ENCODE measurements at regions not wholly inside any gene's neighbourhood (a gene's known extent, or its start where the extent isn't known, plus 50 kb on each side); places are given as distances from the start of the nearest gene placed in this dataset.

DNA sequence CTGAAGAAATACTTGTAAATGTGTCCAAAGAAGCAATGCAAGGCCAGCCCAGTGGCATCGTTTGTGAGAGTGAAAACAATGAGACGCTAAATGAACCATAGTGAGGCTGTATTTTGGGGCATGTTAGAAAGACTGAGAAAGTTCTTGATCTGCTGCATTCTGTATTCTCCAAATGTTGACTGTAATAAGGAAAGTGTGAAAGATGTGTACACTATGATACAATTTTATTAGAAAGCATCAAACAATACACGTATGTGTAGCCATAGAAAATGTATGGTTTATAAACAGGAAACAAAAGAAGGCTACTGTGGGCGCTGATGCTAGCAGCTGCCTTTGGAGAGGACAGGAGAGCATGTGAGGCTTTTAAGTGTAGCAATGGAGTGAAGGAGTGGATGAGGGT is 233.5 kb upstream of the E2F8 start:
- ATAC-seq (no peak), DNase-seq (no peak)
- no peak overlapping the region for H3K27ac Mint-ChIP-seq
- H3K4me1 Mint-ChIP-seq: no peaks in the 10 kb centered on the region
- H3K36me3 Mint-ChIP-seq (ENCODE audit: low read depth): no peaks in the 10 kb centered on the region
- peaks cover 48% of the 10 kb centered on the region for H3K27me3 Mint-ChIP-seq
- no peak overlapping the region for H3K4me3 Mint-ChIP-seq
- H3K9me3 ChIP-seq (ENCODE audit: control insufficient read depth, low read length, poor library complexity, severe bottlenecking): no peaks in the 10 kb centered on the region

DNA sequence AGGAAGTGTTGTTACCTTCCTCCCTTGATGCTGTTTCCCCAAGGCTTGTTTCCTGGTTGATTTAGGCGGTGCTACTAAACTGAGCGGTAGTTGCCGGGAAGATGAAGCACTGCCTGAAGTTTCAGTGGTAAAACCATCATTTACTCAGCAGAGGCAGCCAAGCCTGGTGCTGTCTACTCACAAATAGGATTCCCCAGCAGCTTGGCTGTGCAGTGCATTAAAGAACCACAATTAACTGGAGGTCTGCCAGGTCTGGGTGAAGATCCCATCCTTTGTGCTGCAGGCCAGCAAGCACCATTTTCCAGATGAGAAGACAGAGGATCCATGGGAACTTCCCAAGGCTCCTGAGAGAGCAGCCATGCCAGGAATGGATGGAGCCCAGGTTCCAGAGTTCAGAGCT is 231.9 kb upstream of the E2F8 start:
- no peaks in the 10 kb centered on the region for H3K4me1 Mint-ChIP-seq
- H3K27ac Mint-ChIP-seq: no peak overlapping the region
- H3K27me3 Mint-ChIP-seq: peaks cover 47% of the 10 kb centered on the region
- no peaks in the 10 kb centered on the region for H3K9me3 ChIP-seq (ENCODE audit: control insufficient read depth, low read length, poor library complexity, severe bottlenecking)
- no peaks in the 10 kb centered on the region for H3K36me3 Mint-ChIP-seq (ENCODE audit: low read depth)
- ATAC-seq (no peak), DNase-seq (no peak)
- no peak overlapping the region for H3K4me3 Mint-ChIP-seq

DNA sequence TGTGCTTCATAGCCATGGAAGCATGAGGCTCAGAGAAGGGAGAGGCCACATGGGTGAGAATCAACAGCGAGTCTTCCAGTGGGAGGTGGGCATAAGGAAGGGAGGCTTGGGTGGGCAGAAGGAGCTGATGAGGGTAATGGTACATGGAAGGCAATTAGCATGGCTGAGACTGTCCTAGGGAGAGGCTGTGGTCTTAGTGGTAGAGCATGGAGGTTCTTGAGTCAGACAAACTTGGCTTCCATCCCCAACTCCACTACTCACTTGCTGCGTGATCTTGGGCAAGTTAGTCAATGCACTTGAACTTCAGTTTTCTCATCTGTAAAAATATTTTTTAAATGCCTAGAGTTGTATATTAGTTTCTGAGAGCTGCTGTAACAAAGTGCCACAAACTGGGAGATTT is 227.2 kb upstream of the E2F8 start:
- no peaks in the 10 kb centered on the region for H3K36me3 Mint-ChIP-seq (ENCODE audit: low read depth)
- H3K9me3 ChIP-seq (ENCODE audit: control insufficient read depth, low read length, poor library complexity, severe bottlenecking): no peaks in the 10 kb centered on the region
- H3K4me1 Mint-ChIP-seq: no peaks in the 10 kb centered on the region
- no peak for ATAC-seq
- H3K27ac Mint-ChIP-seq: no peak overlapping the region
- H3K4me3 Mint-ChIP-seq: no peak overlapping the region
- no peak for DNase-seq
- H3K27me3 Mint-ChIP-seq: peaks cover 44% of the 10 kb centered on the region

DNA sequence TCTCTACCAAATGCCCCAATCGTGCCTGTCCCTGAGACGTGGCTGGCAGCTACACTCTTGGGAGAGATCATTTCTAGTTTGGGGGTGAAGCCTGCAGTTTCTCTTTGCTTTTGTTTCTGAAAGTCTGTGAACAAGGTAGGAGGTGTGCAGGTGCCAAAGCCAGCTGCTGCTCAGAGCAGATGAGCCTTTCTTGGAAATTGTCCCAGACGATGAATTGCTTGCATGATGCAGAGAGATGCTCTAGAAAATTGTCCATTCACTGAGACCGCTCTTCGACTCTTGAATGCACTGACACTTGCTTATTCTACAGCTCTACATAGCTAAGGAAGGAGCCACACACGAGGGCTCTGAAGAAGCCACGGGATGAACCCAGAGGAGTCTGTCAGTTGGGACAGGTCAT is 225.6 kb upstream of the E2F8 start:
- no peaks in the 10 kb centered on the region for H3K4me1 Mint-ChIP-seq
- H3K9me3 ChIP-seq (ENCODE audit: control insufficient read depth, low read length, poor library complexity, severe bottlenecking): no peaks in the 10 kb centered on the region
- H3K36me3 Mint-ChIP-seq (ENCODE audit: low read depth): no peaks in the 10 kb centered on the region
- no peak for DNase-seq
- ATAC-seq: no peak
- H3K4me3 Mint-ChIP-seq: no peak overlapping the region
- H3K27me3 Mint-ChIP-seq: peaks cover 55% of the 10 kb centered on the region
- no peak overlapping the region for H3K27ac Mint-ChIP-seq

DNA sequence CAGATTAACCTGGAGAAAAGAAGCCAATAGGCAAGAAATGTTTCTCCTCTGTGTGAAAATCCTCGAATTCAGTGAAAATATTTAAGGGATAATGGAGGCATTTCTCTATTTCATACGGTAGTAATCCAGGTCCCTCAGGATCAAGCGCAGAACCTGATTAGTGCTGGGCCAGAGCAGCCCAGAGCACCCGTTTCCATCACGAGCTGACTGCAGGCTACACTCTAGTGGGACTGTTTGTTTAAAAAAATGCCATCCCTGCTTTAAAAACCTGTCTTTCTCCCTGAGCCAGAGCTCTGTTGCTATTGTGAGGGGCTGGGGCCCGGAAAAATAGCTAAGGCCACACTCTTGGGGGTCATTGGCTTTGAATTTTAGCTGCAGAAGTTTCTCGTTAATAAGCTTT is 223.2 kb upstream of the E2F8 start:
- H3K27me3 Mint-ChIP-seq: peaks cover 50% of the 10 kb centered on the region
- no peaks in the 10 kb centered on the region for H3K36me3 Mint-ChIP-seq (ENCODE audit: low read depth)
- H3K27ac Mint-ChIP-seq: no peak overlapping the region
- H3K4me3 Mint-ChIP-seq: no peak overlapping the region
- ATAC-seq (no peak), DNase-seq (no peak)
- H3K9me3 ChIP-seq (ENCODE audit: control insufficient read depth, low read length, poor library complexity, severe bottlenecking): no peaks in the 10 kb centered on the region
- no peaks in the 10 kb centered on the region for H3K4me1 Mint-ChIP-seq

DNA sequence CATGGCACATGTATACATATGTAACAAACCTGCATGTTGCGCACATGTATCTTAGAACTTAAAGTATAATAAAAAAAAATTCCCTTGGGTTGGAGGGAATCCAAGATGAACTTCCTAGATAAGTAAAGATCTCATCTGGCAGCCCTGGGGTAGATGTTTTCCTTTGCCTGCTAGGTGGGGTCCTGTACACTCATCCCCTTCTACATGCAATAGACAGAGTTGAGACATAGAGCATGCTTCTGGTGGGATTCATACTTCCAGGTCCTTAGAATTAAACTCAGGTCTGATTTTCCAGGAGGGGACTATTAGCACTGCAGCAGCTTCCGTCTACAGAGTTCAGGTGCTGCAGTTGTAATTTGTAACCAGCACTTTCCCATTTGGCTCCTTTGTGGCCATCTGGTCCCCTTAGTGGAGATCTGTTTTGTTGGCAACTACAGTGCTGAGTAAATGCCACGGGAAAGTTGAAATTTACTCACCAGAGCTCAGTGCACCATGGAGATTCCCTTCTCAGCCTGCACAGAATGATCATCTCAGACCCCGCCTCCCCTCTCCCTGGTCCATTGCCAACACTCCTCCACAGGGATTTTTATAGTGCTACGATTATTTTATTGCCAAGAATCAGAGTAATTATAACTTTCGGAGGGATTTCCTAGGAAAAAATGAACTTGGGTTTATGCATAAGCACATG is 220.1 kb upstream of the E2F8 start:
- H3K9me3 ChIP-seq (ENCODE audit: control insufficient read depth, low read length, poor library complexity, severe bottlenecking): no peaks in the 10 kb centered on the region
- Mint-ChIP-seq H3K27ac (no peak overlapping the region), H3K36me3 (ENCODE audit: low read depth) (peaks cover 2% of the 10 kb centered on the region), H3K4me1 (no peaks in the 10 kb centered on the region), H3K27me3 (peaks cover 37% of the 10 kb centered on the region), H3K4me3 (no peak overlapping the region)
- ATAC-seq (no peak), DNase-seq (no peak)

DNA sequence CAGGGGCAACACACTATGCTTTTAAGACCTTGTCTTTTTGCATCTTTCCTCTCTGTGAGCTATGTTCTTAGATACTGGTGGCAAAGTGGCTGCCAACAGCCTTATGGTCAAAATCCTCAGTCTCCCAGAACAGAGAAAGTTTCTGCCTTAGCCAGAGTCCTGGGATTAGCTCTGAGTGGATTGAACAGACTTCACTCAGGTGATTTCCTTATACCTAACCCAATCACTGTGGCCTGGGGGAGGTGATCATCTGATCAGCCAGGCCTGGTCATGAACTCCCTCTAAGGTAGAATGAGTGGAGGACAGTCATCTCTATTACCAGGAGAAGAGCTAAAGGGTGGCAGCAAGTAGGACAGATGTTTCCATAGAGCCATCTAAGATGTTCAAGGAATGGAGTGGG is 218.5 kb upstream of the E2F8 start:
- Mint-ChIP-seq H3K36me3 (ENCODE audit: low read depth) (peaks cover 2% of the 10 kb centered on the region), H3K4me1 (no peaks in the 10 kb centered on the region), H3K27me3 (peaks cover 39% of the 10 kb centered on the region), H3K4me3 (no peak overlapping the region), H3K27ac (no peak overlapping the region)
- DNase-seq (no peak), ATAC-seq (no peak)
- no peaks in the 10 kb centered on the region for H3K9me3 ChIP-seq (ENCODE audit: control insufficient read depth, low read length, poor library complexity, severe bottlenecking)

DNA sequence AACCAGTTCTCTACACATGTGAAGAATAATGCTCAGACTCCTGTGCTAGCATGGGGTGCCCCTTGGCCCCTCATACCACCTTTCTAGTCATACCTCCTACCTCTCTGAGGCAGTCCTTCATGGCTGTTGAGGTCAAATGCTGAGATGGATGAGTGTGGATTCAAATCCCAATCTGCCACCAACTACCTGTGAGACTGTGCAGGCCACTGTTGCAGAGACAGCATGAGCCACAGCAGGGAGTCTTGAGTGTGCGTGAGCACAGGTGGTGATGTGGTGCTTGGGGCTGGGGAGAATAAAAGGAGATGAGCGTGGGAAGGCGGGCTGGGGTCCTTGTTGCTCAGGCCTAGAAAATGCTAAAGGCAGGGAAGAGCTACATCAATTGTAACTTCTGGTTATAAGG is 218.0 kb upstream of the E2F8 start:
- Mint-ChIP-seq H3K27ac (no peak overlapping the region), H3K4me1 (no peaks in the 10 kb centered on the region)
- no peak for ATAC-seq

DNA sequence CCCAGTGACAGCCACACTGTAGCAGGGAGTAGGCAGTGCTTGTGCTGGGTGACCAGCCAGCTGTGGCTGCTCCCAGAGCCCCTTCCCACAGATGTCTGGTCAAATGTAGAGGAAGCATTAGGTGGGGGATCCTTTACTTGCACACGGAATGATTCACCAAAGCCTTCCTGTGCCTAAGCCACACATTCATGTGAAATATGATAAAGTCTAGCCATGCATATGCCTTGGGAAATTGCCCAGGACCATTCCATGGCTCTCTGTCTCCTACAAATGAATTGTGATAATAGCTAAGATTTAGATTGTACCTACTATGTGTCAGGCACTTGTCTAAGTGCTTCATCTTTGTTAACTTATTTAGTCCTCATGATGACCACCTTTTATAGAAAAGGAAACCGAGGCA is 217.5 kb upstream of the E2F8 start:
- no peak for DNase-seq
- no peaks in the 10 kb centered on the region for H3K9me3 ChIP-seq (ENCODE audit: control insufficient read depth, low read length, poor library complexity, severe bottlenecking)
- H3K4me1 Mint-ChIP-seq: no peaks in the 10 kb centered on the region
- H3K27ac Mint-ChIP-seq: no peak overlapping the region
- H3K36me3 Mint-ChIP-seq (ENCODE audit: low read depth): peaks cover 2% of the 10 kb centered on the region
- no peak for ATAC-seq
- H3K4me3 Mint-ChIP-seq: no peak overlapping the region
- peaks cover 41% of the 10 kb centered on the region for H3K27me3 Mint-ChIP-seq

More for the DNA sequence above, 218.0 kb upstream of the E2F8 start:
- H3K27me3 Mint-ChIP-seq: peaks cover 42% of the 10 kb centered on the region
- H3K36me3 Mint-ChIP-seq (ENCODE audit: low read depth): peaks cover 2% of the 10 kb centered on the region
- no peaks in the 10 kb centered on the region for H3K9me3 ChIP-seq (ENCODE audit: control insufficient read depth, low read length, poor library complexity, severe bottlenecking)
- no peak overlapping the region for H3K4me3 Mint-ChIP-seq
- no peak for DNase-seq

DNA sequence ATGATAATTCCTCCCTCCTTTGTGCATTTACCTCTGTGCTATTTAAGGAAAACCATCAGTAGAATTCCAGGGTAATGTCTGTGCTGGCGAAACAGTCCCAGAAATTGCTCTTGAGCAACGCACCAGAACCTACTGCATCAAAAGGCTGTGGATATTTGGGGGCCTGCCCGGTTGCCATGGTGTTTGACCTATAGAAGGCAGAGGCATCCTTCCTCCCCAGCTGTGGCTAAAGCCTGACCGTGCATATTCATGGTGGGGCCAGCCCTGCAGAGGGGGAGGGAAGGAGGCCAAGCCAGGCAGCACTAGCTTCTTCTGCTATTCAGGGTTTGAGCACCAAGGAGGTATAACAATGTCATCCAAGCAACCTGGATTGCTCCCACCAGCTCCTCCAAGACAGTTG is 215.0 kb upstream of the E2F8 start:
- no peaks in the 10 kb centered on the region for H3K9me3 ChIP-seq (ENCODE audit: control insufficient read depth, low read length, poor library complexity, severe bottlenecking)
- no peak overlapping the region for H3K27ac Mint-ChIP-seq
- no peak for DNase-seq
- no peak overlapping the region for H3K4me3 Mint-ChIP-seq
- no peaks in the 10 kb centered on the region for H3K4me1 Mint-ChIP-seq
- no peak for ATAC-seq
- peaks cover 25% of the 10 kb centered on the region for H3K27me3 Mint-ChIP-seq
- peaks cover 2% of the 10 kb centered on the region for H3K36me3 Mint-ChIP-seq (ENCODE audit: low read depth)

DNA sequence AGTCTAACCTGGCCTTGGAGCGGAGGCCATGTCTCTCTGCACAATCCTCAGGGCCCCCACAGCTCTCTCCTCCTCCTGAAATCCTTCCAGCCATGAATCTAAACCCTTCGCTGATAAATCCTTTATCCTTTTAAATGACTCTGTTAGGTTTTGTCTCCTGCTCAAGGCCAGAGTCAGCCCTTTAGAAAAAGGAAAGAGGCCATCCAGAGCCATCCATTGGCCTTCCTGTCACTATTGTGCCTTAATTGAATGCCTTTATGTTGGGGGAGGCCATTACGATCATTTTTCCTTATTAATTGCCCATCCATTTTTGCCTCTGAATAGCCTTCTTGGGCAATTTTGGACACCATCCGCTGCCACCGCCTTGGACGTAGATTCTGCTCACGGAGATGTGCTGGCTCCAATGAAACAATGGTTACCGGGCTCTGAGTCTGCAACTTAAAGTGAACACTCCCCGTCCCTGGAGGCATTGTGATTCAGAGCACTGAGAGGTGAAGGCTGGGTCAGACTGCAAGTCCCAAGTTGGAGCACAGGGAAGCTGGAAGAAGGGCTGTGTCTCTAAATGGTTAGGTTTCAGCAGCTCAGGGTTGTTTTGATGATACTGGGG is 213.0 kb upstream of the E2F8 start:
- no peaks in the 10 kb centered on the region for H3K4me1 Mint-ChIP-seq
- no peaks in the 10 kb centered on the region for H3K9me3 ChIP-seq (ENCODE audit: control insufficient read depth, low read length, poor library complexity, severe bottlenecking)
- no peak for DNase-seq
- H3K27me3 Mint-ChIP-seq: peaks cover 30% of the 10 kb centered on the region
- H3K27ac Mint-ChIP-seq: no peak overlapping the region
- no peak for ATAC-seq
- H3K4me3 Mint-ChIP-seq: no peak overlapping the region
- H3K36me3 Mint-ChIP-seq (ENCODE audit: low read depth): peaks cover 1% of the 10 kb centered on the region

DNA sequence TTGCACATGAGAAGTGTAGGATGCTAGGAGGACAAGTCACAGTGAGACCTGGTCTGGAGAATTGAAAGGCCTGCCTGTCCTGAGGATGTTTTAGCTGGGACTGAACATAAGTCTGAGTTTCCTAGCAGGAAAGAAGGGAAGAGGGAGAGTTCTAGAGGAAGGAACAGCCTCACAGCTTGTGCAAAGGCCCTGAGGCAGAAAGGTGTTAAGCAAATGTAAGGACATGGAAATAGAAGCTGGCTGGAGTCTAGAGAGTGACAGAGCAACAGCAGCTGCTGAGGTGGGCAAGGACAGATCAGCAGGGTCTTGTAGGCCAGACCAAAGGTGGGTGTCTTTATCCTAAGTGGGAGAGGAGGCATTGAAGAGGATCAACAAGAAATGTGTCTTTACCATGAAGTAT is 210.9 kb upstream of the E2F8 start:
- peaks cover 33% of the 10 kb centered on the region for H3K27me3 Mint-ChIP-seq
- H3K4me3 Mint-ChIP-seq: no peak overlapping the region
- no peak for DNase-seq
- no peaks in the 10 kb centered on the region for H3K36me3 Mint-ChIP-seq (ENCODE audit: low read depth)
- H3K27ac Mint-ChIP-seq: no peak overlapping the region
- no peak for ATAC-seq
- H3K4me1 Mint-ChIP-seq: no peaks in the 10 kb centered on the region
- H3K9me3 ChIP-seq (ENCODE audit: control insufficient read depth, low read length, poor library complexity, severe bottlenecking): no peaks in the 10 kb centered on the region

DNA sequence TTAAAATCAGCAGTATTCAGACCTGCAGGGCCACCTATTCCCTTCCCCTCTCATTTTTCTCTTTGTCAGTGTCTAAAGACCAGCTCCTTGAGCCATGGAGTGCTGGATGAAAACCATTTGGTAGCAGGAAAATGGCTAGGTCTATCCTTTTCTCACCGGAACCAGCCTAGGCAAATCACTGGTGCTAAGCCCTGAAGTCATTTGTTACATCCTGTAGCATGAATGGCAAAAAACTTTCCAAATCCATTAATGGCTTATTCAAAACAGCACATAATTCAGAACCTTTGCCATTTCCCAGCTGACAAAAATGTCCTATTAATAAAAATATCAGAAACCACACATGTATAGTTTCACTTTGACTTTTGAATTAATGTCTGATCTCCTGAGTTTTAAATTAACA is 209.5 kb upstream of the E2F8 start:
- Mint-ChIP-seq H3K27me3 (peaks cover 33% of the 10 kb centered on the region), H3K36me3 (ENCODE audit: low read depth) (no peaks in the 10 kb centered on the region), H3K27ac (no peak overlapping the region), H3K4me1 (no peaks in the 10 kb centered on the region), H3K4me3 (no peak overlapping the region)
- ATAC-seq: no peak
- H3K9me3 ChIP-seq (ENCODE audit: control insufficient read depth, low read length, poor library complexity, severe bottlenecking): no peaks in the 10 kb centered on the region
- DNase-seq: no peak

DNA sequence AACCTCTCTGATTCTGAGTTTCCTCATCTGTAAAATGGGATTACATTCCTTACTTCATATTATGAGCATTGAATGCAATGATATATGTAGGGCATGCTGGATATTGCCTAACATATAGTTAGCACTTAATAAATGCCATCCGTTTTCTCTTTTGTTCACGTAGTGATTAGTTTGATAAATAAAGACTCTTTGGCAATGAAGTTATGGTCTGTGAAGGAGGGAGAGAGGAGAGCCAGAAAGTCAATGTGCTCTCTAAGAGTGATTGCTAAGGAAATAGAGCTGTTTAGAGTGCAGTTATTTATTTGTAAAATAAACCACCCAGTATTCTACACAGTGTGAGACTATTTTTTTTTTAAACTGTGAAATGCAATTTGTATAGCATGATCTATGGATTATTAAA is 207.9 kb upstream of the E2F8 start:
- H3K4me3 Mint-ChIP-seq: no peak overlapping the region
- no peak overlapping the region for H3K27ac Mint-ChIP-seq
- no peaks in the 10 kb centered on the region for H3K36me3 Mint-ChIP-seq (ENCODE audit: low read depth)
- no peaks in the 10 kb centered on the region for H3K9me3 ChIP-seq (ENCODE audit: control insufficient read depth, low read length, poor library complexity, severe bottlenecking)
- ATAC-seq: no peak
- no peaks in the 10 kb centered on the region for H3K4me1 Mint-ChIP-seq
- H3K27me3 Mint-ChIP-seq: peaks cover 22% of the 10 kb centered on the region
- DNase-seq: no peak

All from T-helper 17 cell (primary cell).